Fibroblast of peridontal ligament (primary cell): ENCODE measurements at regions not wholly inside any gene's neighbourhood (a gene's known extent, or its start where the extent isn't known, plus 50 kb on each side); places are given as distances from the start of the nearest gene placed in this dataset.
A peak's percentile ranks its signal among the peaks of the same experiment; 100 is the strongest.
"Not testable (repeated sequence)": the region's sequence is repeated elsewhere in the genome, so short reads cannot be mapped to it uniquely, and the experiment has no call there.

ENCODE experiments used
- DNase-seq: peaks from one replicate; pipeline ENCODE4 v3.0.0-alpha.2; 2010; ENCODE audit errors: extremely low read depth

DNA sequence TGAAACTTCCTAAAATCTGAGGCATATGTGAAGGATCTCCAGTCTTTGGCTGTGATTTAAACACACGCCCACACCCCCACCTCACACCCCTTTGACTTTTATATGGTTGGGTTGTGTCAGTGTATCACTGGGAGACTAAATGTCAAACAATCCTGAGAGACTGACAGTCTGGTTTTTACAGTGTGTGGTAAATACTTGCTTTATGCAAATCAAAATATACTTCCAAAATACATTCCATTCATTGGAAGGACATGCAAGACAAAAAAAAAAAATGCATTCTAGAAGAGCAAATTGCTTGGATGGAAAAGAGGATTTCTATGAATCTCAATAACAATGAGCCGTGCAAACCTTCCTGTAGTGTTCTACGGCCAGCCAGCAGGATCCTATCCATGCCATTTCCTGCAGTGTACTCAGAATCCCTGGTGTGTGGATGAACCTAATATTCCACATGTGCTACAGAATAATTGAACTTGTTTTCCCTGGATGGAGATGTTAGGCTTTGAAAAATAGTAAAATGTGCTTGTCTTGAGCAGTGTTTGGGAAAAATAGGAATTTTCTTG is 602.1 kb upstream of the GOT2 start:
- peak; percentile 2 for DNase-seq

GRCh38 chr16:59331708-59332107 is 597.6 kb upstream of the GOT2 start:
- not testable (repeated sequence) for DNase-seq

DNA sequence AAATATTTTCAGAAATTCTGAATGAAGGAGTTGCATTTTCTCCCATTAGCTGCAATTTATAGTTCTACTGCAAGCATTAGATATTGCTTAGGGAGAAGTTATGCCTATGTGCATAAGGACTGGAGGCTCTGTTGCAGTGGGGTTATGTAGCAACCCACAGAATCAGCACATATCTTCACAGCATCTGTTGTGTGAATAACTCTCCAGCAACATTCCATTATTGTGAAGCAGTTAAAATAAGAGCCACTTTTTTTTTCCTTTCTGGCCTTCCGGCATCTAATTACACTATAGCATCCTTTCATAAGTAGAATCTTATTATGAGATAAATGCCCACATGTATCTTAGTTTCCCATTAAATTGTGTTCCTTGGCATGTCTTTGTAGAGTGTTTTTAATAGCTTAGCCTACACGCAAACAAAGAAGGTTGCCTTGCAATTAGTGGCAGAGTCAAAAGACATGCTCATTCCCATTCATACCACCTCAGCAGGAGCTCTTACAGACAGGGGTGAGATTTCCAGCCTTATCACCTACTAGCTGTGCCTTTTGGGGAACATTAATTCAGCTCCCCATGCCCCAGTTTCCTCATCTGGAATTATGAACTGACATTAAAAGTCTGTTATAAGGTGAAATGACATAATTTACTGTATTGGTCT is 596.0 kb upstream of the GOT2 start:
- peak; percentile 72 for DNase-seq

GRCh38 chr16:59328961-59329360 is 594.8 kb upstream of the GOT2 start:
- DNase-seq = no peak

DNA sequence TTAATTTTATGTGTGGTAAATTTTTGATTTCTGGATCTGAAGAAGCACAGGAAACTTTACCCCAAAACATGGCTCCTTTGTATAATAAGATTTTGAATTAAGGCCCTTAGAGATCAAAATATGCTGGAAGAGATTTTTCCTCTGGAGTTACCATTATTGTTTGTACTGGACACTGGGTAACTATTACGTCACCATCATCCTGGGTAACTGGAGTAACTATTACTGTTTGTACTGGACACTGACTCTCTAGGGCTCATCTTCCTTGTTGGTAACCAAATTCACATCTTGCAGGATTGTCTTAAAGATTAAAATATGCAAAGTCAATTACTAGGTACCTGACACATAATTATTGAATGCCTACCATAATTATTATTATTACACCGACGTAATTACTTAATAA is 593.8 kb upstream of the GOT2 start:
- no peak for DNase-seq

DNA sequence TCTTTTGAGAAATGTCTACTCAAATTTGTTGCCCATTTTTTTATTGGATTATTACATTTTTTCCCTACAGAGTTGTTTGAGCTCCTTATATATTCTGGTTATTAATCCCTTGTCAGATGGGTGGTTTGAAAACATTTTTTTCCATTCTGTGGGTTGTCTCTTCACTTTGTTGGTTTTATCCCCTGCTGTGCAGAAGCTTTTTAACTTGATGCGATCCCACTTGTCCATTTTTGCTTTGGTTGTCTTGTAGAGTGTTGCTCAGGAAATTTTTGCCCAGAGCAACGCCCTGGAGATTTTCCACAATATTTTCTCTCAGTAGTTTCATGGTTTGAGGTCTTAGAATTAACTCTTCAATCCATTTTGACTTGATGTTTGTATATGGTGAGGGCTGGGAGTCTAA is 592.8 kb upstream of the GOT2 start:
- no peak for DNase-seq

DNA sequence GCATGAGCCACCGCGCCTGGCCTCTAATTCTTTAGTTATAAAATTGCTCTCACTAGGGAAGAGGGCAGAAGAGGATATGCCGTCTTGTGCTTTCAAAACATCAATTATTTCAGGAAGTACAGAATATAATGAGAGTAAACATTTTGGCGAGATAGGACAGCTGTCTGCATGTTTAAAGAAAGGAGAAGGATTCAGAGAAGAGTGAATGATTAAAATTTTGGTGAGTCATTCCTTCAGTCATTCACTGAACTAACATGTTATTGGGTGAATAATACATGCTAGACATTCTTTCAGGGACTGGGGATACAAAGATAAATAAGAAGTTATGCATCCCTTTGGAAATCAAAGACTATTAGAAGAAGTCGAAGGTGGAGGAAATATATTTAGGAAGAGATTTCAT is 590.3 kb upstream of the GOT2 start:
- DNase-seq = peak; percentile 32

- no peak for DNase-seq
These were observed 586.5 kb upstream of the GOT2 start for GRCh38 chr16:59320657-59321056.

- DNase-seq = no peak
These were observed 585.8 kb upstream of the GOT2 start for GRCh38 chr16:59319871-59320270.

GRCh38 chr16:59305850-59306249 is 571.7 kb upstream of the GOT2 start:
- DNase-seq = peak; percentile 8

DNA sequence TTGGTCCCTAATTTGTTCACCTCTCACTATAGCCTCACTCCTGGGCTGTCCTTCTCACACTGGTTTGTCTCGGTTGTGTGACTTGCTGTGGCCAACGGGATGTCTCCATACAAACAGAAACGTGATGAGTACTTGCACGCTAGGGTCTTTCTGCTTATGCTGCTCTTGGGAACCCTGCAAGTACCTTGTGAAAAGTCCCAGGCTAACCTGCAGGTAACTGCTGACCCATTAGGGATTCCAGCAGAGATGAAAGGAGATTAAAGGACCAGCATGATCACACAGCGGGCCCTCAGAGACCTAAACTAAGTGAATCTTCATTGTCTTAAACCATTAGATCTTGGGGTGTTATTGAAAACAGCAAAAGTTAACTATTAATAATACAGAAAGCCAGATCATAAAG is 562.8 kb upstream of the GOT2 start:
- no peak for DNase-seq

GRCh38 chr16:59295993-59296736 is 562.0 kb upstream of the GOT2 start:
- DNase-seq = peak; percentile 53

- no peak for DNase-seq
These were observed 561.4 kb upstream of the GOT2 start for GRCh38 chr16:59295474-59295873.

DNA sequence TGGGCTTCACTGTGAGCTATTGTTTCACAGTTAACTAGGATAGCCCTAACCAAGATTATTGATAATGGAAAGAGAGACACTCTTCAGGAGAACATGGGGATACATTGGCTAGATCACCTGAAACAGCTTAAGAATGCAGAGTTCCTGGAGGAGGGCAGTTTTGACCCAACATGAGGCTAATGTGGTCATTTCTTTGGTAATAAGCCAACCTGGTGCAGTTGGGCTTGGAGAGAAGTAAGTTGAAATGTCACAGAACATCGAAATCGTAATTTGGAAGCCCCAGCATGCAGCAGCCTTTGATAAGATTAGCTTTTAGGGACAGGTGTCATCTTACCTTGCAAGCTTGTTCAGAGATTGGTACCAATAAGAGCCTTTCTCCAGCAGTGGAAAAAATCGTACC is 556.6 kb upstream of the GOT2 start:
- DNase-seq = no peak

GRCh38 chr16:59289151-59289550 is 555.0 kb upstream of the GOT2 start:
- DNase-seq = no peak

GRCh38 chr16:59274141-59274540 is 540.0 kb upstream of the GOT2 start:
- DNase-seq = no peak

DNA sequence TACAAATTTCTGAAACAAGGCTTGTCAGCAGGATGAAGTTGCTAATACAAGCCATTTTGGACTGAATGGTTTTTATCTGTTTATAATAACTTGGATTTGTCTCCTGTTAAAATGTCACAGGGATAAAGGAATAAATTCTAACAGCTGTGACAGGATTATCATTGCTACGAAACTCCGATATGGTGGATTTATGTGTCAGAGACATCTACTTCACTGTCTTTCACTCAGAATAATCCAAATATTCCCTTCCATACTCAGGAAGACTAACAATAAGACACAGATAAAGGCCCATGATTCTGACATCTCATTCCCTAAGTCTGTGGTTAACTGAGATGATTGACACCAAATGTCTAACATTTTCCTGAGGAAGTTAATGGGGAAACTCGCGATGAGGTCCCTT is 529.8 kb upstream of the GOT2 start:
- DNase-seq = no peak

- no peak for DNase-seq
These were observed 526.8 kb upstream of the GOT2 start for GRCh38 chr16:59260892-59261291.

- DNase-seq = peak; percentile 16
These were observed 525.8 kb upstream of the GOT2 start for GRCh38 chr16:59259950-59260319.

DNA sequence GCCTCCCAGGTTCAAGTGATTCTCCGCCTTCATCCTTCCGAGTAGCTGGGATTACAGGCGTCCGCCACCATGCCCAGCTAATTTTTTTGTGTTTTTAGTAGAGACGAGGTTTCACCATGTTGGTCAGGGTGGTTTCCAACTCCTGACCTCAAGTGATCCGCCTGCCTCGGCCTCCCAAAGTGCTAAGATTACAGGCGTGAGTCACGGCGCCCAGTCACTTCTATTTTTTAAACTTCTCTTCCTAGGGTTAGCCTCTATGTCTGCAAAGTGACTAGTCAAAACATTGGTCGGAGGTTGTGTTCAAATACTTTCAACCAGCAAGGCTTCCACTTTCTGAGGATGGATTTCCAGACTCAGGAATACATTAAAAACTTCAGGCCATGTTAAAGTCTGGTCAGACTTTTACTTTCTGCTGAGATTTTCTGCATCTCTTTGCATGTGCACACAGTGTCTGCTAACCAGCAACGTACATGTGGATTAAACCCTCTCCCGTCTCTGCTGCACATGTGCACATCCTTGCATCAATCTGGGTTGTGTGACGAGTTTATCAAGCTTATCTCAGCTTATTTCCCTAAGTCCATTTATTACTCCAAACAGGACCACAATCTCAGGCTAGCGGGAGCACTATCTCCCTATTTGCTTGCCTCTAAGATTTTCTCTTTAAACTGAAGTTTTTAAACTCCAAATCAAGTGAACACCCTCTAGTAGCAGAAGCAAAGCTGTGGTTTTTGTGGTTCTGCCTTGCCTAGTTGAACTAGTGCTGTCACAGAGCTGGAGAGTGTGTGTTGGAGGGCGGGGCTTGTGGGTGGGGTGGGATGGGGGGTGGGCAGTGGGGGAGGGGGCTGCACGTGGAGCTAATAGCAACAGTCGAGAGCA is 525.2 kb upstream of the GOT2 start:
- DNase-seq = peak; percentile 42

DNA sequence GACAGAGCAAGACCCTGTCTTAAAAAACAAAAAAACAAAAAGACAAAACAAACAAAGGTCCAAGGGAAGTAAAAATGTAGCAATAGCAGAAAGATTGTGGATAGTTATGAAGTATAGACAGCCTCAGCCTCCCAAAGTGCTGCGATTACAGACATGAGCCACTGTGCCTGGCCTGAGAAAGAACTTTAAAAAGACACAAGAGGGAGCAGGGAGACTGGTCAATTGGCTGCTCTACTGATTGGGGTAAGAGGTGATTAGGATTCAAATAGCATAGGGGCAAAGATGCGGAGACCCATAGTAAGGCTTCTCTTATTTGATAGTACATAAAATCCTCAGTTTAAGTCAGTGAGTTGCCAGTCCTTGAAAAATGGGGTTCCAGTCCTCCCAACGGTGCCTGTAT is 518.2 kb upstream of the GOT2 start:
- DNase-seq = no peak

DNA sequence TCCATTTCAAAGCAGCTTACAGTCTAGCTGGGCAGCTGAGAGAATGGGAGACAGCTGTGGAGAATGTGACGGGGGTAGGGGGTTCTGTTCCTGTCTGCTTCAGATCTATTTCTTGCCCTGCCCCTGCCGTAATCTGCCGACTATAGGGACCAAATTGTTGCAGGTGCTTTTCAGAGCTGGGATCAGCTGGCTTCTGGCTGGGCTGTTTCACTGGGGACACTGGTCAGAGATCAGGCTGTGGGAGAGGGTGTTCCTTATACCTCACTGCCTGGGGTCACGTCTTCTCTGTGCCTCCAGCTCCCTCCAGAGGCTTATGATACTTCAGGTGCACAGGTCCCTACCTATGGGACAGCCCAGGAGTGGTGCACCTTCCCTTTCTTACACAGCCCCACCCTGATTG is 514.9 kb upstream of the GOT2 start:
- no peak for DNase-seq
